GM19452 (cell line): ENCODE measurements at regions not wholly inside any gene's neighbourhood (a gene's known extent, or its start where the extent isn't known, plus 50 kb on each side); places are given as distances from the start of the nearest gene placed in this dataset.

Source experiments
- ATAC-seq: cut with Tn5 transposase; IDR thresholded peaks from one replicate; pipeline ENCODE4 v1.9.1; 2021; ENCODE audit not compliant: unreplicated experiment

DNA sequence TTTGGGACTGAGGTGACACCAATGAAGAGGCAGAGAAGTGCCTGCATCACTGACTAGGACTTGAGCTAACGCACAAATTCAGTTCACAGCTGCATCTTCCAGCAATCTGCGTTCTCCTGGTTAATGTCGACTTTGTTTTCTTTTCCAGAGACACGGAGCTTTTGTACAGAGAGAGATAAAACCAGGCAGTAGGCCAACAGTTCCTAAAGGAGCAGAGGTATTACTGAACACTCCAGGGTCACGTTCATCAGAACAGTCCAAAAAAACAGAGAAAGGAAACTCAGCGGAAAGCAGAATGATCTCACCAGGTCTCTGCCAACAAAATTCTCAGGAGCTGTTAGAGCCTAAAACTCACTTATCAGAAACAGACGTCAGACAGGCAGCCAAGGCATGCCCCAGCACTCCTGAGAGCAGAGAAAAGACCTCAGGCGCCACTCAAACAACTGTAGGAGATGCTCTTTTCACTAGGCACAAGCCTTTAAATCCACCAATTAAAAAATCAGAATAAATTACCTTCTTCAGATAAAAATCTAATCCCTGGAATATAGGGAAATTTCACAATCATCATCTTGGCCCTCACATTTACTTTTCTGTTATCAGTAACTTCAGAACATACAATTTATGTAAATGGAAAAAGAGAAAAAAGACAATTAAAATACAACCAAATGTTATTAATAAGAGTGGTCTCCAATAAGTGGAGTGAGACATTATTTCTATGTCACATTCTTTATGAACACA is 95.9 kb upstream of the SPTBN1 start:
- no peak for ATAC-seq

DNA sequence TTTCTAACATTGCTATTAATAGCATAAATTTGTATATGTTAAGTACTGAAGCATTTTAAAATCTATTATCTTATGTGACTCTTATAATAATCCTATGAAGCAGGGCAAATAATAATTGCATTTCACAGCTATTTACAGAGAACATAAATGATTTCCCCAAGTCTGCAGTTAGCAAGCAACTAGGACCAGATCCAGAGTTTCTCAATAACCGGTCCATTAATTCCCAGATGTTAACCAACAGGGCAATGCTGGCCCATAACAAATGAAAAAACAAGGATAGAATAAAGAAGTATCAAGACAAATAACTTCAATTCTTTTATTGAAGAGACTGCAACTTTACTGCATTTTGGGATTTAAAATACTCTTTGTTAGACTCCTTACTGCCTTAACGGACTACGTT is 91.7 kb upstream of the SPTBN1 start:
- ATAC-seq: no peak

DNA sequence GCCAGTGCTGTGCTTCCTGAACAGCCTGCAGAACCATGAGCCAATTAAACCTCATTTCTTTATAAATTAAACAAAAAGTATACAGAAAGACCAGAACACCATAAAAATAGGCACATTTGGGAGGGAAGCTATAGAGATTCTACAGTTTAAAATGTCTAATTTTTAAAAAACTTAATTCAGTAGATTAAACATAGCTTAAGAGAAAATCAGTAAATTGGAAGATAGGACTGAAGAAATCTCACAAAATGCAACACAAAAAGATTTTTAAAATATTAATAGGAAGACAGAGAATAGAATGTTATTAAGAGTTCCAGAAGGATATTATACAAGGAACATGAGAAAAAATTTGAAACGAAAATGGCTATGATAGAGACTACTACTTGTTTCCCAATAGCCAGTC is 90.5 kb upstream of the SPTBN1 start:
- ATAC-seq: no peak

DNA sequence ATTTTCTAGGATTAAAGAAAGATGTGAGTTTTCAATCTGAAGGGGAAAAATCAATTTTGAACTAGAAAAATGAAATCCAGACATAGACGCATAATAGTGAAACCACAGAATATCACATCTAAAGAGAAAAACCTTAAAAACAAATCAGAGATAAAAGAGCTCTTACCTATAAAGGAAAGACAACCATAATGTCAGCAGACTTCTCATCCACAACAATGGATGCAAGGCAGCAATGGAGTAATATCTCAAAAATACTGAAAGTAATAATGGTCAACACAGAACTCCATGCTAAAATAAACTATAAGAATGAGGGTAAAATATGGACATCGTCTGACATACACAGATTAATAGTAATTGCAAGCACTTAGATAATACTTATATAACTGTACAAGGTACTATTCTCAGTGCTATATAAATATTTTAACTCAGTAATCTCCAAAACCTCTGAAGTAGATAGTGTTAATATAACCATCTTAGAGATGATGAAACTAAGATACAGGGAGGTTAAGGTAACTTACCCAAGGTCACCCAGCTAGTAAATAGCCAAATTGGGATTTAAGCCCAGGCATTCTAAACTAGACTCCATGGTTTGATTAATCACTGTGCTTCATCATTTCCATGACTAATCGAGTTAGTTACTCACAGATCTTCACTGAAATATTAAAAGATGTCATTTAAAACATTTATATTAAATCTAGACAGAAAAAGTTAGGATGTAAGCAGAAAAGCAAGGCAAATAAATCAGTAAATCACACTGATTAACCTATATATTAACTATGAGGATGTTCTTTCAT is 89.4 kb upstream of the SPTBN1 start:
- no peak for ATAC-seq

DNA sequence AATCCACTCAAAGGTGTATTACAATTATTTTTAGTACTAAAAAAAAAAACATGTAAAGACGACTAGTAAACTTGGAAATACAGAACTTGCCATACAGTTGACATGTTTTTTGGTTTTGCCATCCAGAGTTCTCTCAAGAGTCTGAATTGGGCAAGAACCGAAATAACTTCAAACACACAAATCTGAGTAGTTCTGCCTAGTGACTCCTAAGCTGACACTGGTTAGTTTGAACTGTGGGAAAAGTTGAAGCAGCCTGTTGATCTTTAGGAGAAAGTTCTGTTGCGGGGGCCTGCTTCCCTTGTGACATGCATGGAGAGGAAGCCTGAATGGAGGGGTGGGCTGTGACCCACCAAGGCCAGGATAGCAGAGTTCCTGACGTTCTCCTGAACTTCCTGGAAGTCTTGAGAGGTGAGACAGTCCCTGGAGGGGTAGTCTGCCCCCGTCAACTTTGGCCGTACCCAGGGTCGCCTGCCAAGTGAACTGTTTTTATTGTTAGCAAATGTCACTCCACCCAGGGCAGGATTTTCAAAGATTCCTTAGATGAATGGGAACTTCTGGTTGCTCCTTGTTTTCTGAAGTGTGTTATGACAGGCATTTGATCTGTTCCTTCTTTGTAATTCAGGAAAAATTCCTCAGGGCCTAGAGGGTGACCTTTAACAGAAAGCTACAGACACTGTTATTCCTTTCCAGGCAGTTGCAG is 85.6 kb upstream of the SPTBN1 start:
- no peak for ATAC-seq

DNA sequence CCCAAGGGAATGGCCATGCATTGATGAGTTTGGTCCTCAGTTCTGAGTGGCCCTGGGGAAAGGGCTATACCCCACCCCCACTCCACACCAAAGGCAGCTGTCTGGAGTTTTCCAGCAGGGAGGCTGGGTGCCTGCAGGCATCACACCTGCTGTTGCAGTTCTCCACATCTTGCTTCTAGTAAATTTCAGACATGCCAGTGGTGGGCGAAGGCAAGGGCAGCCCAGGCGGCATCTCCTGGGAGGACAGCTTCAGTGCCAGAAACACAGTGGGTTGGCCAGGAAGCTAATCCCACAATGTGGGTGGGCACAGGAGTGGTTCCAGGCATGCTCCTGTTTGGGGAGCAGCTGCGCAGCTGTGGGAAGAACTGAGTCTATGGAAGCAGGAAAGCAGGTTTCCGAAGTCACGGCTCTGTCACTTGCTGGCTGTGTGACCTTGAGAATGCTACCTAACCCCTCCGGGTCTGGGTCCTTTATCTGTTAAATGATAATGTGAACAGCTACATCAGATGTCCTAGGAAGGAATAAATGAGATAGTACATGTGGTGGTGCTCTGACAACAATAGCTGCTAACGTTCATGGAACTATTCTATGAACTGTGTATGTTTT is 84.6 kb upstream of the SPTBN1 start:
- no peak for ATAC-seq

DNA sequence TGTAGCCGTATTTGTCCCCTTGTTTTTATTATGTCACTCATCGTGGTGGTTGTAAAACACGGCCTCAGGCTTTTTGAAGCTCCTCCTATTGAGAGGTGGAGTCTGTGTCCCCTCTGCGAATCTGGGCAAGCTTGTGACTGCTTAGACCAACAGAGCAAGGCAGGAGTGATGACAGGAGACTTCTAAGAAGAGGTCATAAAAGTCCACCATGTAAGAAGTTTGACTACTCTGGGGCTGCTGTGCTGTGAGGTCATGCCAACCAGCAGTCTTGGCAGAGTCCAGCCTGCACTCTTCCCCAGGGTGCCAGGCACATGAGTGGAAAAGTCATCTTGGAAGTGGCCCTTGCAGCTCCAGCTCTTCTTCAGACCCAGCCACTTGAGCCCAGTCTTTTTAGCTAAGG is 83.8 kb upstream of the SPTBN1 start:
- ATAC-seq: no peak

DNA sequence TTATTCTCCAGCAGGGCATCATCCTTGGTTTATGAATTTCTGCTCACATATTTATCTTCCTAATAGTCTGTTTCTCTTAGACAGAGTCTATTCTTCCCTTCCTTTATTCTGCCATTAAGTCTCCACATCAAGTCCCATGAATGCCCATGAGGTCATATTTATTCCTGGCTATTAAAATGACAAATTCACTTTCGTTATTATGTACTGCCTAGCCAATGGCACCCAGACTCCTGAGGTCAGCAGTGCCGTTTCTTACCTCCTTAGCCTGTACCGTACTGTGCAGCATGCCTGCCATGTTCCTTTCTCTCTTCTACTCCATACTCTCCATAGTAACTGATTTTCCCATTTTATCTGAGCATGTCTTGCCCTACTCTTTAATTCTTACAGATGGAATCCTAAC is 82.3 kb upstream of the SPTBN1 start:
- ATAC-seq: no peak

DNA sequence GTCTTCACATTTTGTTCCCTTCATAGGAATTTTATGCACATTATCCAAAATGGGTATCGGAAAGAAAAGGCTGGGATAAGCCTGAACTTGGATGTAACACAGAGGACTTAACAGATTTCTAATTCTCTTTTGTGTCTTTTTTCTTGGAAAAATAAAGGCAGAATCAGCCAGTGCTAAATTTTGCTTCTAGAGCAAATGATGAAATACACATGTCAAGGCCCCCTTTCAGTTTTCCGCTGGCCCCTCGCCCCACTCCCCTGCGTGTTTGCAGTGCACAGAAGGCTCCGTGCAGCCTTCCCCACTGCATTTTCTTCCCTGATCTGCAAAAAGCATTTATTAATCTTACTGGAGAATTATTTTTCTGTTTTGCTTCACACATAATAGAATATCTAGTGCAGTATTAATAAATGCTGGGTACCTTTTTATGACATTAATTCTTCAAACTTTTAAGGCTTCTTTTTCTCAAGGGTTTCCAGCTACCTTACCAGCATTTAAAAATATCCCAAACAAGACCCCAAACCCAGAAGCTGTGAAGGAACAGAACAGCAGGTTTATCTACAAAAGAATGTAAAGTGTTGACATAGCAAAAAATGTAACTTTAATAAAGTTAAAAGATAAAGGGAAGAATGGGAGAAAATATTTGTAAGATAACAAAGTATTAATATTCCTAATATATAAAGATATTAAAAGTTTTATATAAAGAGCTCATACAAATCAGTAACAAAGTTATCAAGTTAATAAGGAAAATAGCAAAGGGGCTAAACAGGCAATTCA is 81.3 kb upstream of the SPTBN1 start:
- no peak for ATAC-seq

DNA sequence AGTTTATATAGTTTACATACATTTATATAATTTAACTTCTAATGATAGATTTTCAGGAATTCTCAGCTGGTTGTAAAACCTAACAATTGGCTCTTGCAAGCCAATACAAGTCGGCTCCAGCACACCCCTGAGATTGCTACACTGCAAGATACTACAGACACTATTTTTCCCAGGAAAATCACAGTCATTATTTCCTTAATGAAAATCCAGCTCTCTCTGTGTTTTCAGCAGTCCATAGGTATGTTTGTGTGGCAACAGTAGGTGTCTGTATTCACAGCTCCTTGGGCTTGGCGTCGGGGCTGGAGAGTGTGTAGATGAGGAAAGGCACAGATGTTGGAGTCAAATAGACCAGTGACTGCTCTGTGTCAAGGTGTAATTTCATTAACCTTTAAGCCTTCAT is 78.7 kb upstream of the SPTBN1 start:
- no peak for ATAC-seq

DNA sequence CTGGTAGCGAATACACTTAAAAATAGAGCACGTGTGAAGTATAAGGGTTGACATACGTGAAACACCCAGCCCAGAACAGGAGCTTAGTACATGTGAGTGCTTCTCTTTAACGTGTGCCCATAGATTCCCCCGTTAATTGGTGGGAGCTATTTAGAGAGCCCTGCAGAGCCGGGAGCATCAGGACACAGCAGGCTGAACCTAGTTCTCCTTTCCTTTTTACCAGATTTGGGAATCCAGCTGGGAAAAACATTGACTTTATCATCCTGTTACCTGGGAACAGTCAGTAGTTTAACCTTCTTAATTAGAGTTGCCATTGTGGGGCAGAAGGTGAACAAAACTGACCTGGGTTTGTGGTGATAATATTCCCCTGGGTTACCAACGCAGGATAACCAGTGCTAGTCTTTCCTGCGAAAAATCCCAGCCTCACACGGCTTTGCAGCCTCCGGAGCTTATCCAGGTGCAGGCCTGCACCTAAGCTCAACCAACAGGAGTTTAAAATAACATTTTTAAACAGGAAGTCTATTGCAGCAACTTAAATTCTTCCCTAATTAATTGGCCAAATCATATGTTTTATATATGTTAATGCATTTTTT is 78.1 kb upstream of the SPTBN1 start:
- no peak for ATAC-seq

DNA sequence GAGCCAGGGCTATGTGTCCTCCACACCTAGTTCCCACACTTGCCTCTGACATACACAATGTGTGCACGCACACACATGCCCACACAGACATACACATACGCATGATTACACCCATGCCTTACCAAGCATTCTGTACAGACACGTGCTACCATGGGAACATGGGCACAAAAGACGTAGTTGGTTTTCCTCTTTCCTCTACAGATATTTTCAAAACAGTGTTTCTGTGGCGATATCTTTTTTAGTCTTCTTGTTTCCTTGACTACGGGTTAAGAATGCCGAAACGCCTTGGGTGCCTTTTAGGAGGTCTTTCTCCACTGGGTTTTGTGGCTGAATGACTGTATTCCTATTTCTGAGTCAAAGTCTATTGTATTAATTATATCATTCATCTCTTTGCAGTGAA is 75.5 kb upstream of the SPTBN1 start:
- ATAC-seq: no peak

DNA sequence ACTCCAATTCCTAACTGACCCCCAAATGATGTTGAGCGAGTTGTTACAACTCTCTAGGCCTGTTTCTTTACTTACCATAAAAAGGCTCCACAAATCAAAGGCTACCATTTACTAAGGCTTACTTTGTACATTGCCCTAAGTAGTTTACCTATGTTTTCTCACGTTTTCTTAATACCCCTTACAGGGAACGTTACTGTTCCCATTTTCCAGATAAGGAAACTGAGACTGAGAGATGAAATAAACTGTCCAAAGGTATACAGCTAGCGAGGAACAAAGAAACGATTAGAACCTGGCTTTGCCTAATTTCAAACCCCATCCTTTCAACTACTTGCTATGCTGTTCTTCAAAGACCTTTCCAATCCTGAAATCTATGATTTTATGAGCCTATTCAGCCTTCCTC is 74.8 kb upstream of the SPTBN1 start:
- no peak for ATAC-seq

DNA sequence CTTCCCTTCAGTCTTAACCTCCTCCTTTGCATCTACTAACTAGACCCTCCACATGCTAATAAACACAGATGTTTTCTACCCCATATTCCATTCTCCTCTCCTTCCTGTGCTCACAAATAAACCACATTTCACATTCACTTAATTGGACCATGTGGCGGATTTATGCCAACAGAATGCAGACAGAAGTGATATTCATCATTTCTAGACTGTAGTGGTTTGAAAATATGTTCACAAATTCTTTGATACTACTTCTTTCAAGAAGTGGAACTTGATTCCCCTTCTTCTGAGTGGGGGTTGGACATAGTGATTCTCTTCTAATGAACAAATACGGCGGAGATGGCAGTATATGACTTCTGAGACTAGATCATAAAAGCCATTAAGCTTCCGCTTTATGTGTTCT is 73.5 kb upstream of the SPTBN1 start:
- no peak for ATAC-seq

DNA sequence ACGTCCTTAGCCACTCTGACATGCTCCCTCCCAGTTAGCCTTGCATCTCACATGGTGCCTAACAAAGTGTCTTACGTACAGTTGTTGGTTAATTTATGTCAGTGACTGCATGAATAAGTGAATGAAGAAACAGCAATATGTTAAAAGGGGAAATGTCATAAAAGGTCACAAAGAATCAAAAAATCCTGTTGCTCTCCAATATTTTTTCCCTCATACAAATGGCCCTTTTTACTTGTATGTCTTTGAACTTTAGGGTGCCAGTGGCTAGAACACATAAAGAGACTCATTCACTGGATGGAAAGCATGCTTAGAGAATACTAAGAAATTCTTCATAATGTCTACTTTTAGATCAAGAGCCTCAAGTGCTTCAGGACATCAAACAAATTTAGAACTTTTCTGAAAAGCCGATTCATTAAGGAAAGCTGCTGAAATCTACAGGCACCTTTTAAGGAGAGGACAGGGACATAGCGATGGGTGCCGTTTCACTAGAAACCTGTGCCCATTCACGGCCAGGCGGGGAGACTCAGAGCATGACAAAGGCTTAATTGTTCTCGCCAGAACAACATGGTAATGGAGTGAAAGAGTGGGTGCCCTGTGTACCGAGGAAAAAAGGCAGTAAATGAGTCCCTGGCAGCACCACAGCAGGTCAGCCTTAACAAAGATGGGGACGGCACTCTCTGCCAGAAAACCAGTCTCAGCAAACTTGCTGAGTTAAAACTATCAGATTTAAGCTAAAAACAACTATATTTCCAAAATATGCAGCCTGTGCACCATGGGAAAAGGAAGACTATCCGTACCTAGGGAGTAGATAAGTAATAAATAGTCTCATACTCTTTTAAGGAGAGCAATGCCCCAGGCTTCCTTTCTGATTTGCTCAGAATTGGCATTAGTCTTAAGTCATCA is 71.6 kb upstream of the SPTBN1 start:
- no peak for ATAC-seq

DNA sequence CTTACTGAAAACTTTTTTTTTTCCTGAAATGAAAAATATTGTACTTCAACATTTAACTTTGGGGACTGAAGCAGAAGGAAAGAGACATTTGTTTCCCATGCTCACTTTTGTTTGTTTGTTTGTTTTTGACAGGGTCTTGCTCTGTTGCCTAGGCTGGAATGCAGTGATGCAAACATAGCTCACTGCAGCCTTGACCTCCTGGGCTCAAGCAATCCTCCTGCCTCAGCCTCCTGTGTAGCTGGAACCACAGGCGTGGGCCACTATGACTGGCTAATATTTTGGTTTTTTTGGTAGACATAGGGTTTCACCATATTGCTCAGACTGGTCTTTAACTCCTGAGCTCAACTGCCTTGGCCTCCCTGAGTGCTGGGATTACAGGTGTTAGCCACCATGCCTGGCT is 70.9 kb upstream of the SPTBN1 start:
- no peak for ATAC-seq

DNA sequence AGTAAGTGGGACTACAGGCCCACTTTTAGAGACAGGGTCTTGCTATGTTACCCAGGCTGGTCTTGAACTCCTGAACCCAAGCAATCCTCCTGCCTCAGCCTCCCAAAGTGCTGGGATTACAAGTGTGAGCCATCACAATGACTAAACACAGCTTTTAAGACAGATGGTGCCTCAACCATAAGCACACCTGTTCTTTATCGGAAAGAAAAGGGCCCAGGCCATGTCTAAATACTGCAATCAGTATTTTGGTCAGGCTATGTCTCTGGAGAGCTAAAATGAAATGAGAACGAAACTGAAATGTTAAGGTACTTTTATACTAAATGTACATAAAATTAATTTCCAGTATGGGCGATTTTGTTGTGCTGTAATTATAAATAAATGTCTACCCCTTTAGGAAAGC is 69.5 kb upstream of the SPTBN1 start:
- no peak for ATAC-seq

DNA sequence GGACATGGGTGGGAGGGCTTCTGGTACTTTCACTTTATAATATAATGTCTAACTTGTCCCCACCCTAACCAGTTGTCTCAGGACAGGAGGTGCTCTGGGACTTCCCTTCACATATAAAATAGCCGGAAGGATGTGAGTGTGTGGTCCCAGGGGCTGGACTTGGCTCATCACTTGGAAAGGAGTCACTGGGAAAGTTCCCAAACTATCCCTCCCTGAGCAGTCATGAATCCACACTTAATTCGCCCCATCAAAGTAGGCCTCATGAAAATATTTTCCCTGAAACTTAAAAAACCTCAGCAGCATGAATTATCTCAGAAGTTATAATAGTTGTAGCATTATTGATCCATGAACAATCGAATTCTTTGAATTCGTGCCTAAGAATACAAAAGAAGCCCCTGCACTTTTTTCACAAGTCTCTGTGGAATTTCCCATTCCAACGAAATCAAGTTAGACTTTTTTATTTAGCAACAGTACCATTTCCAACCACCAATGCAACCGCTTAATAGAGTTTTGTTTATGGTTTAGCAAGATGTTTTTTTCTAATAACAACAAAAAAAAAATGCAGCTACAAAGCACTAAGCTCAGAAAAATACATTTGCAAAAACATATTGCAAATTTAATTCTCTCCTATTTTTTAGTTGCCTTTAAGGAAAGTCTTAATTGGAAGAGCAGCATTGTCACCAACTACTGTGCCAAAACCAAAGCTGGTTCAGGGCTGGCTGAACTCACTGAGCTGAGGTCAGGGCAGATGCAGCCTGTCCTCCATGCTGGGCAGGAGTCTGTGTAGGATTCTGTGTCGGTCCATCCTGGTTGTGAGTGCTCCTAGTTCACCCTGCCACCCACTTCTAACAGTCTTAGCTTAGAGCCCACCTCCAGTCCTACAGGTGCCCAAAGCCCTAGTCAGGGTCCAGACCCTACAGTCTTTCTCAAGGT is 68.8 kb upstream of the SPTBN1 start:
- no peak for ATAC-seq
